ENCODE measurements at regions not wholly inside any gene's neighbourhood (a gene's known extent, or its start where the extent isn't known, plus 50 kb on each side); places are given as distances from the start of the nearest gene placed in this dataset.

GRCh38 chr13:103973740-103974139 is 907.5 kb upstream of the SLC10A2 start:
- Histone ChIP-seq H3K27ac (no peak overlapping the region), H3K4me2 (no peak overlapping the region), H3K4me3 (no peak overlapping the region), H3K9me3 (no peaks in the 10 kb centered on the region), H4K20me1 (no peaks in the 10 kb centered on the region), H3K36me3 (no peaks in the 10 kb centered on the region), H3K27me3 (no peaks in the 10 kb centered on the region), H3K9ac (no peak overlapping the region), H3K4me1 (no peaks in the 10 kb centered on the region)
- no peak for TF ChIP-seq Cebpa-rat (IDR thresholded peaks at IDR 0.05)

GRCh38 chr13:103969520-103970050 is 903.4 kb upstream of the SLC10A2 start:
- H3K9ac ChIP-seq = no peak overlapping the region
- H3K9me3 ChIP-seq = no peaks in the 10 kb centered on the region
- H3K4me3 ChIP-seq = no peak overlapping the region
- H3K27ac ChIP-seq = no peak overlapping the region
- H3K4me2 ChIP-seq = no peak overlapping the region
- H3K4me1 ChIP-seq = no peaks in the 10 kb centered on the region
- no peaks in the 10 kb centered on the region for H3K27me3 ChIP-seq
- no peaks in the 10 kb centered on the region for H4K20me1 ChIP-seq
- no peaks in the 10 kb centered on the region for H3K36me3 ChIP-seq
- TF ChIP-seq Cebpa-rat (IDR thresholded peaks at IDR 0.05) = no peak

DNA sequence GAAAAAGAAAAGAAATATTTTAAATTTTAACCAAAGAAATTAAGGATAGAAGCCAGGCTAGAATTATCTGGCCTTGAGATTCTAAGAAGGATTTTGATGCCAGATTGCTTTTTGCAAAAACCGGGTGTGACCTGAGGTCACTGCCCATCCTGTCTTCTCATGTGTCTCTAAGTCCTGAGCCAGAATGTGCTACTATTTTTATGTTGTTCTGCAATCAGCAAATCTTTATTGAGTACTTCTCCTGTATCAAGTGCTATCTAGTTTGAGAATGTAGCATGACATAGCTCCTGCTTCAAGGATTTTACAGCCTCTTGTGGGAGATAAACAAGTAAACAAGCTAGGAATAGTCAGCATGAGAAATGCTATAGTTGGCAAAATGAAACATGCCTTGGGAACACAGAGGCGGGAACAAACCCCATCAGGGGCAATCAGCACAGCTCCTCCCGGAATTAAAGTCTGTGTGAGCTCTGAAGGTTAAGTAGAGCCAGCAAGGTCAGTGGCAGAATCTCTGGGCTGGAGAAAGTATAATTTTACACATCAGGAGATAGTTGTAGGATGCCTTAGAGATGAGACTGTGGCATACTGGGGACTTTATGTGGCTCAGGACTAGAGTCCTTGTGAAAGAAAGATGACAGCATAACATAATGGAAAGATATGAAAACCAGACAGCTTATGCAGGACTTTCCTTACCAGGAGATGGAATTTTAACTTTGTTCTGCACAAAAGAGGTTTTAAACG is 899.5 kb upstream of the SLC10A2 start:
- Histone ChIP-seq H4K20me1 (no peaks in the 10 kb centered on the region), H3K27me3 (no peaks in the 10 kb centered on the region), H3K36me3 (no peaks in the 10 kb centered on the region), H3K9ac (no peak overlapping the region), H3K4me3 (no peak overlapping the region), H3K27ac (no peak overlapping the region), H3K9me3 (no peaks in the 10 kb centered on the region), H3K4me1 (no peaks in the 10 kb centered on the region), H3K4me2 (no peak overlapping the region)
- no peak for TF ChIP-seq Cebpa-rat (IDR thresholded peaks at IDR 0.05)

- H3K4me2 ChIP-seq = no peak overlapping the region
- no peak overlapping the region for H3K27ac ChIP-seq
- no peaks in the 10 kb centered on the region for H3K36me3 ChIP-seq
- H3K9me3 ChIP-seq = no peaks in the 10 kb centered on the region
- H3K4me1 ChIP-seq = no peaks in the 10 kb centered on the region
- TF ChIP-seq Cebpa-rat (IDR thresholded peaks at IDR 0.05) = no peak
- H4K20me1 ChIP-seq = no peaks in the 10 kb centered on the region
- no peaks in the 10 kb centered on the region for H3K27me3 ChIP-seq
- H3K4me3 ChIP-seq = no peak overlapping the region
- no peak overlapping the region for H3K9ac ChIP-seq
These were observed 895.6 kb upstream of the SLC10A2 start for GRCh38 chr13:103961784-103962183.

DNA sequence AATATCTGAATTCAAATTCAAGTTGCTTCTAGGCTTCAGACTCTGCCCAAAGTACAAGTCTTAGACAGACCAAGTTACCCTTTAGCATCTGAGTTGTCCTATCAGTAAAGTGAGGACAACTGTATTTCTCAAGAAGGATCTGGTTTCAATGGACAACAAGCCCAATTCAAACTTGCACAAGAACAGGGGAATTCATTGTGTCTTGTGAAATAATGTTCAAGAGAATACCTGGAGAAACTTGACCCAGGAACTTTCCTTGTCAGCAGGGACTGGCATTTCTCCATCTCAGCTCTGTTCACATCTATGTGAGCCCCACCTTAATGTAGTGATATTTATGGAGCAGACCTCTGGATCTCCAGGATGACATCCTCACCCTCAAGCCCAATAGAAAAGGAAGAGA is 894.9 kb upstream of the SLC10A2 start:
- no peaks in the 10 kb centered on the region for H3K9me3 ChIP-seq
- H3K27me3 ChIP-seq = no peaks in the 10 kb centered on the region
- no peak overlapping the region for H3K9ac ChIP-seq

DNA sequence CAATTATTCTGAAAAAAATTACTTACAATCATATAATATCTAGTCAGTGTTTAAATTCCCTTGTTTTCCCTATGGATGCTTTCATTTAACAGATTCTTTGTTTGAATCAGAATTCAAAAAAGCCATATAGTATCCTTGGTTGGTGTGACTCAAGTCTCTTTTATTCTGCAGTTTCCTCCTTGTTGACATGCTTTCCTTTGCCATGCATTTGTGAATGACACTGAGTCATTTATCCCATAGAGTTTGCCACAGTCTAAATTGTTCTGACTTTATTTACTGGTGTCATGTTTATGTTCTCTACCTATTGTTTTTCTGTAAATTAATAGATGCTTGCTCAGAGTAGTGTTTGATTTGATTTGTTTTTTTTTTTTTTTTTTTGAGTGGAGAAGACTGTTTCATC is 893.8 kb upstream of the SLC10A2 start:
- no peak for TF ChIP-seq Cebpa-rat (IDR thresholded peaks at IDR 0.05)
- Histone ChIP-seq H3K9ac (no peak overlapping the region), H3K27me3 (no peaks in the 10 kb centered on the region), H3K4me1 (no peaks in the 10 kb centered on the region), H3K36me3 (no peaks in the 10 kb centered on the region), H3K27ac (no peak overlapping the region), H3K9me3 (no peaks in the 10 kb centered on the region), H3K4me2 (no peak overlapping the region), H4K20me1 (no peaks in the 10 kb centered on the region), H3K4me3 (no peak overlapping the region)

More for the DNA sequence above, 894.9 kb upstream of the SLC10A2 start:
- Histone ChIP-seq H3K4me1 (no peaks in the 10 kb centered on the region), H3K36me3 (no peaks in the 10 kb centered on the region), H3K27ac (no peak overlapping the region), H3K4me3 (no peak overlapping the region), H4K20me1 (no peaks in the 10 kb centered on the region), H3K4me2 (no peak overlapping the region)
- TF ChIP-seq Cebpa-rat (IDR thresholded peaks at IDR 0.05) = no peak

- Histone ChIP-seq H4K20me1 (no peaks in the 10 kb centered on the region), H3K27me3 (no peaks in the 10 kb centered on the region), H3K9me3 (no peaks in the 10 kb centered on the region), H3K27ac (no peak overlapping the region), H3K4me1 (no peaks in the 10 kb centered on the region), H3K9ac (no peak overlapping the region), H3K4me3 (no peak overlapping the region), H3K4me2 (no peak overlapping the region), H3K36me3 (no peaks in the 10 kb centered on the region)
- no peak for TF ChIP-seq Cebpa-rat (IDR thresholded peaks at IDR 0.05)
These were observed 892.5 kb upstream of the SLC10A2 start for GRCh38 chr13:103958691-103959090.

DNA sequence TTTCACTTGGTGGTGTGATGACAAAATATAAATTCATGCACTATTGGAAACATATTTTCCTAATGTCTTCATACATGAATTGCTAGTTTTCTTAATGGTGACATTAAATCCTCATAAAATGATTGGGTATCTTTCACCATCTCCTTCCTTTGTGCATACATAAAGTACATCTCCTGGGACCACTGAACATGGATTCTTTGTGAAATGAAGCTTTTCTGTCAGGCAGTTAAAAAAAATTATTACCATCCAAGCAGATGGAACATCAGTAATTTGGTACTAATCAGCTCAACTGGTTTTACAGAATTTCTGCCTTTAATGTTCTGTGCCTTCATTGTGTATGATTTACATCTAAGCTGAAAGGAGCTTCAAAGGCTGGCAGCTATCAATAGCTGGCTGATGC is 891.7 kb upstream of the SLC10A2 start:
- H3K9me3 ChIP-seq = no peaks in the 10 kb centered on the region
- no peaks in the 10 kb centered on the region for H4K20me1 ChIP-seq
- H3K4me3 ChIP-seq = no peak overlapping the region
- H3K36me3 ChIP-seq = no peaks in the 10 kb centered on the region
- H3K27ac ChIP-seq = no peak overlapping the region
- no peak overlapping the region for H3K4me2 ChIP-seq
- H3K27me3 ChIP-seq = no peaks in the 10 kb centered on the region
- H3K4me1 ChIP-seq = no peaks in the 10 kb centered on the region
- TF ChIP-seq Cebpa-rat (IDR thresholded peaks at IDR 0.05) = no peak
- no peak overlapping the region for H3K9ac ChIP-seq

GRCh38 chr13:103953859-103954258 is 887.6 kb upstream of the SLC10A2 start:
- H3K4me2 ChIP-seq = no peak overlapping the region
- H3K9ac ChIP-seq = no peak overlapping the region
- no peak overlapping the region for H3K4me3 ChIP-seq
- TF ChIP-seq Cebpa-rat (IDR thresholded peaks at IDR 0.05) = no peak
- no peaks in the 10 kb centered on the region for H3K27me3 ChIP-seq
- H3K9me3 ChIP-seq = no peaks in the 10 kb centered on the region
- H3K27ac ChIP-seq = no peak overlapping the region
- H4K20me1 ChIP-seq = no peaks in the 10 kb centered on the region
- no peaks in the 10 kb centered on the region for H3K36me3 ChIP-seq
- H3K4me1 ChIP-seq = no peaks in the 10 kb centered on the region

DNA sequence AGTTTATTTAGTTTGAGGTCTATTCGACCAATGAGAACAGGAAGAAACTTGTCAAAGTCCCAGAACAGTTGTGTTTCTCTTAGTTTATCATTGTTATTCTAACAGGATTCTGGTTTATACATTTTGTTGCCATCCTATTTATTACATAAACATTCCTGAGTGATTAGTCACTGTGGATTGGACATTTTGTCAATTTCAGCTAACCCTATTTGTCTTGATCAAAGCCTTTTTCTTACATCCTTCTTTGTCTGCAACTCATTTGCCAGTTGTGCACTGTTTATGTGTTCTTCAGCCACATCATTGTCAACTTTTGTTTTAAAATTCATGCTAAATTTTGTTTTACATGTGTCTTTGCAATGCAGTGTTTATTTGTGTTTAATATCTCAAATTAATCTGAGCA is 886.0 kb upstream of the SLC10A2 start:
- TF ChIP-seq Cebpa-rat (IDR thresholded peaks at IDR 0.05) = no peak
- no peak overlapping the region for H3K4me3 ChIP-seq
- no peak overlapping the region for H3K9ac ChIP-seq

More for the DNA sequence above, 886.0 kb upstream of the SLC10A2 start:
- no peaks in the 10 kb centered on the region for H3K9me3 ChIP-seq
- no peaks in the 10 kb centered on the region for H3K27me3 ChIP-seq
- H3K4me1 ChIP-seq = no peaks in the 10 kb centered on the region
- no peaks in the 10 kb centered on the region for H3K36me3 ChIP-seq
- no peak overlapping the region for H3K4me2 ChIP-seq
- H3K27ac ChIP-seq = no peak overlapping the region
- H4K20me1 ChIP-seq = no peaks in the 10 kb centered on the region
